Hepatocyte (in vitro differentiated cells): ENCODE measurements at regions not wholly inside any gene's neighbourhood (a gene's known extent, or its start where the extent isn't known, plus 50 kb on each side); places are given as distances from the start of the nearest gene placed in this dataset.

Experiments used
- DNase-seq: peaks from one replicate; pipeline ENCODE4 v3.0.0-alpha.2; 2016; ENCODE audit warnings: low spot score
- H2AFZ ChIP-seq: fragments of 200-600 bp; sonication (generic); 2 replicates; pipeline ENCODE4 v1.6.0; 2016; ENCODE audit warnings: antibody characterized with exemption, mild to moderate bottlenecking
- H3K27ac ChIP-seq: fragments of 200-600 bp; sonication (generic); 2 replicates; pipeline ENCODE4 v1.5.1; 2016; ENCODE audit warnings: mild to moderate bottlenecking
- H3K27me3 ChIP-seq: fragments of 200-600 bp; sonication (generic); 2 replicates; pipeline ENCODE4 v1.6.1; 2016
- H3K36me3 ChIP-seq: fragments of 200-600 bp; sonication (generic); replicated peaks from 2 replicates; pipeline ENCODE4 v1.5.1; 2016; ENCODE audit warnings: low read depth; ENCODE audit not compliant: insufficient read depth
- H3K4me1 ChIP-seq: fragments of 200-600 bp; sonication (generic); 2 replicates; pipeline ENCODE4 v1.5.1; 2016; ENCODE audit warnings: mild to moderate bottlenecking, moderate library complexity; ENCODE audit not compliant: insufficient read depth
- H3K4me2 ChIP-seq: fragments of 200-600 bp; sonication (generic); 2 replicates; pipeline ENCODE4 v1.6.0; 2016
- H3K4me3 ChIP-seq: fragments of 200-600 bp; sonication (generic); 2 replicates; pipeline ENCODE4 v1.5.1; 2016; ENCODE audit warnings: mild to moderate bottlenecking
- H3K79me2 ChIP-seq: fragments of 200-600 bp; sonication (generic); 2 replicates; pipeline ENCODE4 v1.6.0; 2017; ENCODE audit warnings: mild to moderate bottlenecking
- H3K9me2 ChIP-seq: fragments of 200-600 bp; sonication (generic); replicated peaks from 2 replicates; pipeline ENCODE4 v1.6.0; 2017; ENCODE audit warnings: mild to moderate bottlenecking; ENCODE audit not compliant: insufficient read depth
- H3K9me3 ChIP-seq: fragments of 200-600 bp; sonication (generic); 2 replicates; pipeline ENCODE4 v1.5.1; 2016; ENCODE audit warnings: low read depth, mild to moderate bottlenecking
- H4K20me1 ChIP-seq: fragments of 200-600 bp; sonication (generic); 2 replicates; pipeline ENCODE4 v1.6.0; 2016; ENCODE audit warnings: mild to moderate bottlenecking; ENCODE audit not compliant: insufficient read depth, poor library complexity, severe bottlenecking
- CTCF ChIP-seq: fragments of 200-600 bp; sonication (generic); IDR thresholded peaks from 2 replicates; pipeline ENCODE4 v1.5.1; 2016; ENCODE audit warnings: antibody characterized with exemption, mild to moderate bottlenecking; ENCODE audit not compliant: poor library complexity
- EZH2 ChIP-seq: fragments of 200-600 bp; sonication (generic); IDR thresholded peaks from 2 replicates; pipeline ENCODE4 v1.6.1; 2016; ENCODE audit warnings: antibody characterized with exemption, mild to moderate bottlenecking, borderline replicate concordance
- EZH2phosphoT487 ChIP-seq: fragments of 200-600 bp; sonication (generic); IDR thresholded peaks from one replicate; pipeline ENCODE4 v1.6.1; 2018; ENCODE audit warnings: antibody characterized with exemption, mild to moderate bottlenecking, low read depth, moderate library complexity; ENCODE audit not compliant: unreplicated experiment, severe bottlenecking
- WGBS: methylation state at CpG from one replicate; pipeline ENCODE4 v1.1.6; 2016; ENCODE audit warnings: low lambda C conversion rate; ENCODE audit errors: missing lambda C conversion rate; 5-methylcytosine and 5-hydroxymethylcytosine counted together

- Histone ChIP-seq H3K4me2 (no peak overlapping the region), H4K20me1 (no peaks in the 10 kb centered on the region)
- 64% methylated on average over 2 of the region's 2 CpGs for WGBS
Observed at GRCh38 chr4:10875144-10875799, 190.7 kb upstream of the CLNK start.

GRCh38 chr4:10873809-10874208, 189.2 kb upstream of the CLNK start:
- H4K20me1 ChIP-seq, result no peaks in the 10 kb centered on the region
- H3K36me3 ChIP-seq, result no peaks in the 10 kb centered on the region
- no peak overlapping the region for H3K27ac ChIP-seq
- H3K9me3 ChIP-seq, result no peaks in the 10 kb centered on the region
- no peaks in the 10 kb centered on the region for H3K4me1 ChIP-seq
- H3K4me3 ChIP-seq, result no peak overlapping the region
- no peaks in the 10 kb centered on the region for H3K79me2 ChIP-seq
- no peak overlapping the region for H2AFZ ChIP-seq
- DNase-seq, result no peak
- H3K27me3 ChIP-seq, result no peaks in the 10 kb centered on the region
- WGBS, result 76% methylated on average over 1 of the region's 1 CpG
- H3K4me2 ChIP-seq, result no peak overlapping the region
- TF ChIP-seq CTCF (no peak), EZH2 (no peak), EZH2phosphoT487 (no peak)
- no peaks in the 10 kb centered on the region for H3K9me2 ChIP-seq

More at GRCh38 chr4:10875144-10875799, 190.7 kb upstream of the CLNK start:
- H3K79me2 ChIP-seq, result no peaks in the 10 kb centered on the region
- no peak overlapping the region for H2AFZ ChIP-seq
- H3K4me1 ChIP-seq, result no peaks in the 10 kb centered on the region
- no peak overlapping the region for H3K4me3 ChIP-seq
- no peak for TF ChIP-seq EZH2
- TF ChIP-seq EZH2phosphoT487, result no peak
- no peak for TF ChIP-seq CTCF
- no peak for DNase-seq
- no peak overlapping the region for H3K27ac ChIP-seq
- H3K9me3 ChIP-seq, result no peaks in the 10 kb centered on the region
- no peaks in the 10 kb centered on the region for H3K36me3 ChIP-seq
- H3K9me2 ChIP-seq, result no peaks in the 10 kb centered on the region
- no peaks in the 10 kb centered on the region for H3K27me3 ChIP-seq

- 95% methylated on average over 4 of the region's 4 CpGs for WGBS
- H3K4me2 ChIP-seq, result no peak overlapping the region
- no peak overlapping the region for H3K4me3 ChIP-seq
- H4K20me1 ChIP-seq, result no peaks in the 10 kb centered on the region
- DNase-seq, result no peak
- H3K36me3 ChIP-seq, result no peaks in the 10 kb centered on the region
- H3K27ac ChIP-seq, result no peak overlapping the region
- no peaks in the 10 kb centered on the region for H3K79me2 ChIP-seq
- no peaks in the 10 kb centered on the region for H3K4me1 ChIP-seq
- H3K9me3 ChIP-seq, result no peaks in the 10 kb centered on the region
- H3K9me2 ChIP-seq, result no peaks in the 10 kb centered on the region
- no peak overlapping the region for H2AFZ ChIP-seq
- H3K27me3 ChIP-seq, result no peaks in the 10 kb centered on the region
- TF ChIP-seq CTCF (no peak), EZH2 (no peak), EZH2phosphoT487 (no peak)
Observed at GRCh38 chr4:10872833-10873517, 188.4 kb upstream of the CLNK start.
